ENCODE measurements at regions not wholly inside any gene's neighbourhood (a gene's known extent, or its start where the extent isn't known, plus 50 kb on each side); places are given as distances from the start of the nearest gene placed in this dataset.

DNA sequence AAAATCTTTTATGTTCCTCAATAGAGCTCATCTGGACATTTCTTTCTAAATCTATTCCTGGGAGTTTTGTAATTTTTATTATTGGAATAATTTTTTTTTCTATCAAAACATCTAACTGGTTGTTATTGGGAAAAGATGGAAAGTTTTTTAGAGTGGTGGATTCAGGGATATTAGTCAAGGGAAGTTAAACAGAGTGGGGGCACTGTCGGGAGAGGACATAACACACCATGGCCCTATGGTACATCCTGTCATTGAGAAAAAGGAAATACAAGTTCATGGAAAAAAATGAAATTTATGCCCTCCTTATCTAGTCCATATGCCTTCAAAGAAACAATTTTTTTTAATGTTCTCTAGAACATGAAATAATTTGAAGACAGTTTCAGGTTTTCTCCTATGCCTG, 96.3 kb upstream of the TSPAN5 start:
- no peak for DNase-seq

DNA sequence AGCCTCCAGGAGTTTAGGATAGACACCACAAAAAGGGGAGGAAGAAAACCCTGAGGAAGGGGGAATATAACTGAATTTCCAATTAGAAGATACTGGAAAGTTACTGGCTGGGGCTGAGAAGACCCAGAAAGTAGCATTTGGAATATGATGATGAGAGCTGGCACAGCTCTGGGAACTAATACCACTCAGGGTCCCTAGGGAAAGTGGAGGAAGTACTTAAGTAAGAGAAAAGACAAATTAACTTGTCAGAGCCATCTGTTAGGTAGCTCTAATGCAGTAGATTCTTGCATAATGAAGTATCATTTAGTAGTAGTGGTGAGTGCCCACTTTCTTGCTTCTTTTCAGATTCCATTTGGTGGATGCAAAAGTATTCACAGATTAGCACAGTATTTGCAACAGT, 90.8 kb upstream of the TSPAN5 start:
- no peak for DNase-seq

DNA sequence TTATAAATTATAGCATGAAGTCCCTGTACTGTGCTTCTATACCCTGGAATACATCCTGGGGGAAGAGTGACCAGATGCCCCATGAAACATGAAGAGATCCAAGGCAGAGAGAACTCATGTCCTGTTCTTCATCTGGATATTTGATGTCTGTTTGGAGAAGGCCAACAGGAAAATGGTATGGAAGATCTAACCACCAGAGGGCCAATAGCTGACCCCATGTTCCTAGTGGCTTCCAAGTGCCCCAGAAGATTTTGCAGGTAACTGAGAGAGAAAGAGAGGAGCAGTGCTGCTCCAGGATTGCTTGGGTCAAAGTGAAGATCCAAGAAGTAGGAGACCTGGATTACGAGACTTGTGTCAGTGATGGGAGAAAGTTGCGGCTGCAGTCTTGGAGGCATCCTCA, 90.2 kb upstream of the TSPAN5 start:
- no peak for DNase-seq

DNA sequence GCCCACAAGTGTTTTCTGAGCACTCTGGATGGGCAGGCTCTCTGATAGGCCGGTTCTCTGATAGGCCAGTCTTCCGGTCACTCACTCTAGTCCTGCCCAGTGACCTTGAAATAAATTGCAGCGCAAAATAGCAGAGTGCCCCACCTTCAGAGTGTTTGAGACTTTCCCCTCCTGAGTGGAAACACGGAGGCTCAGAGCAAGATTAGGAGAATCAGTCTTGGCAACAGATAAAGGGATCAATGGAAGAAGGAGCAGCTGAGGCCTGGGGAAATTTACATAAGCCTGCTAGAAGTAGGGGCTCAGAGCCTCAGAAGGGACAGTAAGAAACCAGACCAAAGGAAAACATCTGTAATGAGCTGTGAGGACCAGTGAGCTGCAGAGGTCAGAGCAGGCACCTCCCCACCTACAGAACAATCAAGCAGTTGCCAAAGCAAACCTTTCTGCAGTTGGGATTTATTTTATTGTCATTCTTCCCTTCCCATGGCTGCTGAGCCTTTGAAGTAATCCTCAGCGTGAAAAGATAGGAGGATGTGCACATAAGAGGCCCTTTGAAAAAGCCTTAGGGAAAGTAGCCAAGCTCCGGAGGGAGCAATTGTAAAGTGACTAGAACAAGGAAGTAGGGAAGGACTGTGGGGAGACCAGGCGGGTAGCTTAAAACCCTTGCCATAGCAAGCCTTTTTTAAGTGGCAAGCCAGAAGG, 89.1 kb upstream of the TSPAN5 start:
- no peak for DNase-seq

DNA sequence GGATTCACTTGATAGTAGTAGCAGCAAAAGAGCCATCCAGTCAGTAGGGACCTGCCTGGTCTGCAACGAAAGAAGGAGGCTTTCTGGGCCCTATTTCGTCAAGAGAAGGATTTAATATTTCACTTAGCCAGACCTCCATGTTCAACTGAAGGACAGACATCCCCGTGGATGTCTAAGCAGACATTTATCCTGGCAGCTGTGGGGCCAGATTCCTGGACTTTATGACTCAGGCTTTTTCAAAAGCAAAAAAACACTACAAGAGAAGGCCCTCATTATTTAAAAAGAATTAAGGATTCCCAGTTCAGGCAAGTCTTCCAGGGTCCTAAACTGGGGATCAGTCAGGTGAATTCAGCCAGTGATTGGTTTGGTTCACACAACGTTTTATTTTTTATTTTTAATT, 88.5 kb upstream of the TSPAN5 start:
- DNase-seq, result no peak

DNA sequence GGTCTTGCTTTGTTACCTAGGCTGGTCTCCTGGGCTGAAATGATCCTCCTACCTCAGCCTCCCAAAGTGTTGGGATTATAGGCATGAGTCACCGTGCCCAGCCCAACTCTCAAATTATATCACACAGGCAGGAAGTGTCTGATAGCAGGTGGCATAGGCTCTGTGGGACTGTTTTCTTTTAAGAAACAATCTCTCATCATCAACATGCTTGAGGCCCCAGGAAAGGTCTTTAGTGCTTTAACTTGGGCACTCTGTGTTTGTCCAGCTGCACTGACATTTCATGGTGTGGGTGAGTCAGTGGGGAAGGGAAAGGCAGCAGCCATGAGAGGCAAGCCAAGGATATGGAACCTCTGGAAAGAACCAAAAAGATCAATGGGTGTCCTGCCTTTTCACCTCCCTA, 88.1 kb upstream of the TSPAN5 start:
- DNase-seq, result no peak

DNA sequence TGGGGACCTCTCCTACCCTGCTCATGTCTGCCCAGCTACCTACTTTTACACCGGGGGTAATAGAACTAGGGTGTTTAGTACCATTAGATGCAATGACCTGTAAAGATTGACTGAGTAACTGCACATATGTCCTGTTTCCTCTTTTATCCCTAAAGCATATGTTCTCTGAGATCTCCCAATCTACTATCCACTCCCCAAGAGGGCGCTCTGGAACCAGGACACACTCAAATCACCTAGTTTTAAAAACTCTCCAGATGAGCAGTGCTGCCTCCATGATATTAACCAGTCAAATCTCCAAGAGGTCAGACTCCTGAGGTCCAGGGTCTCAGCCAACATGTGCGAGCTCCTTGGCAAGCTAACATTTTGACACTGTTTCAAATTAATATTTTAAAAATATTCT, 87.0 kb upstream of the TSPAN5 start:
- DNase-seq, result no peak

DNA sequence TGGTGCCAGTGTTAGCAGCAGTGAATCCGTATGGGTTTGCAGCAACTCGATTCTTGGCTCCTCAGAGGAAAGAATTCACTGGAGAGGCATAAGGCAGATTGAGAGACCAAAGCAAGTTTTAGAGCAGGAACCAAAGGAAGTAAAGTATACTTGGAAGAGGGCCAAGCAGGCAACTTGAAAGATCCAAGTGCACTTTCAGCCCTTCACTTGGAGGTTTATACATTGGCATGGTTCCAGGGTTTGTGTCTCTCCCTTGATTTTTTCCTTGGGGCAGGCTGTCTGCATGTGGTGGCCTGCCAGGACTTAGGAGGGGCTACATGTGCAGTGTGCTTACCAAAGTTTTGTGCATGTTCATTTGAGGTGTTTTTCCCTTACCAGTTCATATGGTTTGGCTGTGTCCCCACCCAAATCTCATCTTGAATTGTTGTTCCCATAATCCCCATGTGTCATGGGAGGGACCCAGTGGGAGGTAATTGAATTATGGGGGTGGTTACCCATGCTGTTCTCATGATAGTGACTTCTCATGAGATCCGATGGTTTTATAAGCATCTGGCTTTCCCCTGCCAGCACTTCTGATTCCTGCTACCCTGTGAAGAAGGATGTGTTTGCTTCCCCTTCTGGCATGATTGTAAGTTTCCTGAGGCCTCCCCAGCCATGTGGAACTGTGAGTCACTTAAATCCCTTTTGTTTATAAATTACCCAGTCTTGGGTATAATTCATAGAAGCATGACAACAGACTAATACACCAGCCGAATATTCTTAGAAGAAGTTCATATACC, 86.2 kb upstream of the TSPAN5 start:
- no peak for DNase-seq

DNA sequence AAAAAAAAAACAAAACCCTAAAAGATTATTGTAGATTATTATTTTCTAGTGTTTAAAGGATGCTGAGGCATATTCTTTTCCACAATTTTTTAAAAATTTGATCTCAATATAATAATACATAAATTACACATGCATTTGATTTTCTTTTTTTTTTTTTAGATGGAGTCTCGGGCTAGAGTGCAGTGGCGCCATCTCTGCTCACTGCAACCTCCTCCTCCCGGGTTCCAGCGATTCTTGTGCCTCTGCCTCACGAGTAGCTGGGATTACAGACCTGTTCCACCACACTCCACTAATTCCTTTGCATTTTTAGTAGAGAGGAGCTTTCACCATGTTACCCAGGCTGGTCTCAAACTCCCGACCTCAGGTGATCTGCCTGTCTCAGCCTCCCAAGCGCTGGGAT, 83.5 kb upstream of the TSPAN5 start:
- DNase-seq, result no peak

DNA sequence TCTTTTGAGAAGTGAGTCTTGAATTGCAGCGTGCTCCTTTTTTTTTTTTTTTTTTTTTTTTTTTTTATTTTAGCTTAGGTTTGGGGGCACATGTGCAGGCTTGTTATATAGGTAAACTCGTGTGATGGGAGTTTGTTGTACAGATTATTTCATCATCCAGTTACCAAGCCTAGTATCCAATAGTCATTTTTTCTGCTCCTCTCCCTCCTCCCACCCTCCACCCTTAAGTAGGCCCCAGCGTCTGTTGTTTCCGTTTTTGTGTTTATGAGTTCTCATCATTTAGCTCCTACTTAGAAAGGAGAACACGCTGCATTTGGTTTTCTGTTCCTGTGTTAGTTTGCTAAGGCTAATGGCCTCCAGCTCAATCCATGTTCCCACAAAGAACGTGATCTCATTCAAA, 81.3 kb upstream of the TSPAN5 start:
- no peak for DNase-seq

DNA sequence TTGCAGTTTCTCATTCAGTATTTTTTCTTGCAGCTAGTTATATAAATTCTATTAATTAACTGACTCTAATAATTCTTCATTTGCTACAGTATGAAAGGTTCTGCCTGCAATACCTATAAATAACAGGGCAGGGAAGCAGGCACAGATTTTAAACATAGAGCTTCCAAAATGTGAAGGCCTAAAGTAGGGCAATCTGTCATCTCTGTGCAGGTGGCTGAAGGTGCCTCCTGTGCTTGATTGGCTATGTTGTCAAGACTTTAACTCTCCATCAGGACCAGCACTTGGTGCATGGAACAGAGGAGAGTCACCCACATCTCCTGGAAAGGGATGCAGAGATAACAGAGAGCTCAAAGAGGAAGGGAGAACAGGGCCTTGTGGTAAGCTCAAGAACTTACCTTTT, 75.2 kb upstream of the TSPAN5 start:
- DNase-seq, result no peak

DNA sequence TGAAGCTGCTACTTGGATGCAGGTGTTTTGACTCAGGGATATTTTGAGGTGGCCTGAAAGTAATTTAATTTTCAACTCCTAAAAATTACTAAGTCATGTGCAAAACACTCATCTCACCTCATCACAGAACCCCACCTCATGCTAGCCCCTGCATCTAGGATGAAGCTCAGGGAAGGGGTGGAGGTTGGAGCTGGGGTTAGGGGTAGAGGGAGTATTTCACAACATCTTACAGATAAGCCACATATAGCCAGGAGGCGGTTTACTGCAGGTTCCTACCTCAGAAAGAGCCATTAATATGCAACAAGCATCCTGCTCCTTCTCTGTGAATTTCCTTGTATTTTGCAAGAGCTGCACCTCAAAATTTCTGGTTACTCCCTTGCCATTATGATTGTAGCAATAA, 70.5 kb upstream of the TSPAN5 start:
- no peak for DNase-seq

DNA sequence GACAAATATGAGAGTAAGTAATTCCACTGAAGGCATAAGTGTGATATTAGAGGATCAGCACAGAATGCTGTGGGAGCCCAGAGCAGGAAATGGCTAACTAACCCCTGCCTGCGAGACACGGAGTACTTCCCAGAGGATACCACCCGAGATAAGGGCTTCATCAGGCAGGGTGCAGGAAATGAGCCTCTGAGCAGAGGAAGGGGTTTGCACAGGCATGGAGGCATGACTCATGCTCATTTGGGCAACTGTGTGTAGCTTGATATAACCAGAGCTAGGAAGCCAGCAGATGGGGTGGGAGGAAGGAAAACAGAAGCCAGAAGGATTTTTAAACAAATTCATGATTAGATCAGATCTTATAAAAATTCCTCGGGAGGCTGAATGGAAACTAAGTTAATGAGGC, 70.0 kb upstream of the TSPAN5 start:
- no peak for DNase-seq

DNA sequence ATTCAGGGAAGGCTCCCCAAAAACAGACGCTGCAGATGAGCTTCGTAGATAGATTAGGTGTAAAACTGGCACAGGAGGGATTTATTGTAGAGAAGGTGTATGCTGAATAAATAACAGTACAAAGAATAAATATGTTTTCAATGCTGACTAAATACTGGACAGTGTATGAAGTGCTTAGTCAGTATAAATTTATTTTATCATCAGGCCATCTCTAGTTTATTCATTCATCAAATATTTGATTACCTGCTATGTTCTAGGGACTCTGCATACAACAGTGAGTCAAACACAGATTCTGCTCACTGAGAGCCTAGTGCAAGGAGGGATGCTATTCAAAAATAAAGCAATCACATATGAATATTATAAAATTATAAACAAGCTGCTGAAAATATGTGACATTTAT, 63.6 kb upstream of the TSPAN5 start:
- no peak for DNase-seq

DNA sequence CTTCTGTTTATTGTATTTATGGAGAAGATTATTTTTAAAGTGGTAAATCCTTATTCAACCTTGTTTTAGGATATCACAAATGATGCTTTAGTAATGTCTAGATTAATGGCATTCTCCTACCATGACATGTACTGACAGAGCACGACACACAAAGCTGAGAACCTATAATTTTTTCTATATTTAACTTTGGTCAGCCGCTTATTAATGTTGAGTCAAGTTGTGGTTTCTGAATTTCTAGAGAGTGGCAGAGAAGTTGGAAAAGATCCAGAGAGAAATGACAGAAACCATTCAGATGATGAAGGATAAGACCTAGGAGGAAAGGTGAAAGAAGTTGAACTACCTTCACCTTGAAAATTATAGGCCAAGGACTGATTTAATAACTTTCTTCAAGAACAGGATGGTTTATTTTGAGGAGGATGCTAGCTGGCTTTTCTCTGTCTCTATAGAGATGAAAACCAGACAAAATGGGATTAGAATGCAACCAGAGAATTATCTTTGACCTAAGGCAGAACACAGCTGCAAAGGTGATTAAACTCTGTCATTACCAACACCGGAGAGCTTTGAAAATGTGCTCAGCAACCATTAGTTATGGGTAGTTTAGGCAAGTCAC, 62.6 kb upstream of the TSPAN5 start:
- DNase-seq, result no peak

DNA sequence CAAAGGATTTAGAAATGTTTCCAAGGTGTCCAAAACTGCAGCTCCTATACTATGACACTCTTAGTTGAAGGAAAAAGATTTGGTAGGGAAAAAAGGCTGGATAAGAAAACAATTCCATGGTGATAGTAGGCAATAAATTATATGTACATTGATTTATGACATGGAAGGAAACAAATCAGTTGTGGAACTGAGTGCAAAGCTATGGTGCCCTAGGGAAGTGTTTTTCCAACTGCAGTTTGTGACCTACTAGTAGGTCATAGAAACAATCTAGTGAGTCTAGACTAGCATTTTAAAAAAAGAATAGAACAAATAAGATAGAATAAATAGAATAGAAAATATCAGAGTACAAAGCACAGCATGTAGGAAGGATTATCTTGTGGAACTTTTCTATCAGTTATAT, 58.4 kb upstream of the TSPAN5 start:
- DNase-seq, result no peak

DNA sequence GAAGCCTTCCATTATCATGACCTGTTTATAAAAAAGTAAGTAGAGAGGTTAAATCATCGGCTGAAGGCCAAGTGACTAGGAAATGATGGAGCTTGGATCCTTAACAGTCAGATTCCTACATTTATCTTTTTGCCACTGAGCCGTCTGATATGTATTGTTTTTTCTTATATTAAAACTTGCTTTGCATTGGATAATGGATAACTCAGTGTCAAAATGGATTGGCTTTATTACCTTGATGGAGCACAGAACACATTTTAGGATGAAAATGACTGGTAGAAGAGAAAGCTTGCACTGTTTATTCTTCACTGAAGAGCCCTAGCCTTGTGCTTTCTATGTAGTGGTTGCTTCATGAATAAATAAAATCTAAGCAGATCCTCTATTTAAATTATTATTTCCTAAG, 54.2 kb upstream of the TSPAN5 start:
- no peak for DNase-seq

DNA sequence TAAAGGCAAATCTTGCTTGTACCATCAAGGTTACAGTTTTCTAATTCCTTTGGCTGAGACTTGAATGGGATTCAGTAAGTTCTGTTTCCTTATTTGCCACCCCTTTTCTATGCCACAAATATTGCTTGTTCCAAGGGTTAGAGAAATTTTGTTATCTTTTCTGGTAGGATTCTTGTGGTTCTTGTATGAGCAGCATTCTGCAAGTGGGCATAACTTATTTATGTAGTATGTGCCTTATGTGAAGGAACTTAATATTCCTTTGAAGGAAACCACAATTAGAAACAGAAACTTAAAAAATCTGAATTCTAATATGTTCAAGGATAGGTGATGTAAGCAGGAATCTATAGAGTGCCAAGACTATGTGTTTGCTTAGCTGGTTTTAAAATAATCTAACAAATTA, 53.1 kb upstream of the TSPAN5 start:
- no peak for DNase-seq

DNA sequence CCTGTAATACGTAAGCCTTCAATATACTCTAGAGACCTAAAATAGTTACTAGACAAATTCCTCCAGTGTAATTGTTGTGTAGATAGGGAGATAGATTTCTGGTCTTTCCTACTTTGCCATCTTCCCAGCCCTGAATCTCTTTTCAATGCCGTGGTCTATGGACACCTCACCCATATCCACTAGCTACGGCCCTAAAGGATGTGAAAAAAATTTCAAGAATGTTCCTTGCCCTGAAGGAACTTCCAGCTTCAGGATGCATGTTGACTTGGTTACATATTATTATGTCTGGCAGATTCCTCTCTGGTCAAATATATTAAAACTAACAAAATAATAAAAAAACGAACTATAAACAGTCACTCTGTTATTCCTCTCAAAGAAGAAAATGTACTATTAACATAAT, 52.4 kb upstream of the TSPAN5 start:
- no peak for DNase-seq
